ENCODE measurements at regions not wholly inside any gene's neighbourhood (a gene's known extent, or its start where the extent isn't known, plus 50 kb on each side); places are given as distances from the start of the nearest gene placed in this dataset.

DNA sequence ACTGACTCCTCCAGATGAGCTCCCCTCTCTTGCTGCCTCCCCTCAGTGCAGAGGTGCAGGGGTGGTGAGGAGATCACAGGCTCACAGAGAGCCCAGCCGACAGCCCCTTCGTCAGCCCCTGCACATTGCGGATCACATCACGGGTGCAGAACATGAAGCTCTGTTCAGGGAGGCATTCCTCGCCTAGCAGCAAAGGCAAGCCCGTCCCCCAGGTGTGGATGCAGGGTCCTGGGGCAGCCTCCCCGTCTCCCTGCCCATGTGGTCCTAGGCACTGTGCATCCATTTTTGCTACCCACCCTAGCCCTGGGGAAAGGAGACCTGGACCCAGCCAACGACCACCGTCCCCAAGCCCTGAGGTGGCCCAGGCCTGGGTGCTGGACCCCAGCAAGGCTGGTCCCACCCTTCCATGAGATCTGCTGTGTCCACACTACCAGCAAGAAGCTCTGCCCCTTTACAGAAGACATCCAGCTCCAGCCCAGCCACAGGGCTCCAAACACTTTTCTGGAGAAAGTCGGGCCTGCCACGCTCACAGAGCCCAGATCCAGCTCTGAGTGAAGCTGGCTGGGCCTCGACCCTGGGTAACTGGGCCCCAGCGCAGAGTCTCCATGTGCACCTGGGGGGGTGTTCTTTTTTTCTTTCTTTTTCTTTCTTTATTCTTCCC is 248.7 kb downstream of the NPHP4 start:
- Histone ChIP-seq H3K79me2 (replicated peaks; ENCODE audit: insufficient read depth, low read length) (no peaks in the 10 kb centered on the region), H3K4me3 (ENCODE audit: low read length) (no peak overlapping the region), H3K36me3 (ENCODE audit: insufficient read depth, low read length) (no peaks in the 10 kb centered on the region), H3K9ac (ENCODE audit: low read length) (peak overlapping the region; percentile 10), H4K20me1 (ENCODE audit: insufficient read depth) (no peaks in the 10 kb centered on the region), H2AFZ (ENCODE audit: low read depth, low read length) (no peak overlapping the region), H3K9me3 (ENCODE audit: low read length) (no peaks in the 10 kb centered on the region), H3K27me3 (ENCODE audit: insufficient read depth, low read depth, low read length) (no peaks in the 10 kb centered on the region), H3F3A (ENCODE audit: insufficient read depth, low read length, poor library complexity, severe bottlenecking) (peaks cover 2% of the 10 kb centered on the region), H3K4me2 (ENCODE audit: low read length) (no peak overlapping the region), H3K9me2 (ENCODE audit: insufficient read depth, low read length) (no peaks in the 10 kb centered on the region), H3K27ac (ENCODE audit: low read length) (no peak overlapping the region)
- TF ChIP-seq, protein P1, sequence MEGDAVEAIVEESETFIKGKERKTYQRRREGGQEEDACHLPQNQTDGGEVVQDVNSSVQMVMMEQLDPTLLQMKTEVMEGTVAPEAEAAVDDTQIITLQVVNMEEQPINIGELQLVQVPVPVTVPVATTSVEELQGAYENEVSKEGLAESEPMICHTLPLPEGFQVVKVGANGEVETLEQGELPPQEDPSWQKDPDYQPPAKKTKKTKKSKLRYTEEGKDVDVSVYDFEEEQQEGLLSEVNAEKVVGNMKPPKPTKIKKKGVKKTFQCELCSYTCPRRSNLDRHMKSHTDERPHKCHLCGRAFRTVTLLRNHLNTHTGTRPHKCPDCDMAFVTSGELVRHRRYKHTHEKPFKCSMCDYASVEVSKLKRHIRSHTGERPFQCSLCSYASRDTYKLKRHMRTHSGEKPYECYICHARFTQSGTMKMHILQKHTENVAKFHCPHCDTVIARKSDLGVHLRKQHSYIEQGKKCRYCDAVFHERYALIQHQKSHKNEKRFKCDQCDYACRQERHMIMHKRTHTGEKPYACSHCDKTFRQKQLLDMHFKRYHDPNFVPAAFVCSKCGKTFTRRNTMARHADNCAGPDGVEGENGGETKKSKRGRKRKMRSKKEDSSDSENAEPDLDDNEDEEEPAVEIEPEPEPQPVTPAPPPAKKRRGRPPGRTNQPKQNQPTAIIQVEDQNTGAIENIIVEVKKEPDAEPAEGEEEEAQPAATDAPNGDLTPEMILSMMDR (IDR thresholded peaks at IDR 0.05; ENCODE audit: poor library complexity, severe bottlenecking), result no peak
- TF ChIP-seq, protein P2, sequence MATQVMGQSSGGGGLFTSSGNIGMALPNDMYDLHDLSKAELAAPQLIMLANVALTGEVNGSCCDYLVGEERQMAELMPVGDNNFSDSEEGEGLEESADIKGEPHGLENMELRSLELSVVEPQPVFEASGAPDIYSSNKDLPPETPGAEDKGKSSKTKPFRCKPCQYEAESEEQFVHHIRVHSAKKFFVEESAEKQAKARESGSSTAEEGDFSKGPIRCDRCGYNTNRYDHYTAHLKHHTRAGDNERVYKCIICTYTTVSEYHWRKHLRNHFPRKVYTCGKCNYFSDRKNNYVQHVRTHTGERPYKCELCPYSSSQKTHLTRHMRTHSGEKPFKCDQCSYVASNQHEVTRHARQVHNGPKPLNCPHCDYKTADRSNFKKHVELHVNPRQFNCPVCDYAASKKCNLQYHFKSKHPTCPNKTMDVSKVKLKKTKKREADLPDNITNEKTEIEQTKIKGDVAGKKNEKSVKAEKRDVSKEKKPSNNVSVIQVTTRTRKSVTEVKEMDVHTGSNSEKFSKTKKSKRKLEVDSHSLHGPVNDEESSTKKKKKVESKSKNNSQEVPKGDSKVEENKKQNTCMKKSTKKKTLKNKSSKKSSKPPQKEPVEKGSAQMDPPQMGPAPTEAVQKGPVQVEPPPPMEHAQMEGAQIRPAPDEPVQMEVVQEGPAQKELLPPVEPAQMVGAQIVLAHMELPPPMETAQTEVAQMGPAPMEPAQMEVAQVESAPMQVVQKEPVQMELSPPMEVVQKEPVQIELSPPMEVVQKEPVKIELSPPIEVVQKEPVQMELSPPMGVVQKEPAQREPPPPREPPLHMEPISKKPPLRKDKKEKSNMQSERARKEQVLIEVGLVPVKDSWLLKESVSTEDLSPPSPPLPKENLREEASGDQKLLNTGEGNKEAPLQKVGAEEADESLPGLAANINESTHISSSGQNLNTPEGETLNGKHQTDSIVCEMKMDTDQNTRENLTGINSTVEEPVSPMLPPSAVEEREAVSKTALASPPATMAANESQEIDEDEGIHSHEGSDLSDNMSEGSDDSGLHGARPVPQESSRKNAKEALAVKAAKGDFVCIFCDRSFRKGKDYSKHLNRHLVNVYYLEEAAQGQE (IDR thresholded peaks at IDR 0.05; ENCODE audit: borderline replicate concordance), result no peak
- TF ChIP-seq MXI1 (conservative IDR thresholded peaks at IDR 0.05; ENCODE audit: poor library complexity, severe bottlenecking) (no peak), SMC3 (conservative IDR thresholded peaks at IDR 0.05; ENCODE audit: poor library complexity) (no peak), POLR2AphosphoS5 (IDR thresholded peaks at IDR 0.05) (no peak)

DNA sequence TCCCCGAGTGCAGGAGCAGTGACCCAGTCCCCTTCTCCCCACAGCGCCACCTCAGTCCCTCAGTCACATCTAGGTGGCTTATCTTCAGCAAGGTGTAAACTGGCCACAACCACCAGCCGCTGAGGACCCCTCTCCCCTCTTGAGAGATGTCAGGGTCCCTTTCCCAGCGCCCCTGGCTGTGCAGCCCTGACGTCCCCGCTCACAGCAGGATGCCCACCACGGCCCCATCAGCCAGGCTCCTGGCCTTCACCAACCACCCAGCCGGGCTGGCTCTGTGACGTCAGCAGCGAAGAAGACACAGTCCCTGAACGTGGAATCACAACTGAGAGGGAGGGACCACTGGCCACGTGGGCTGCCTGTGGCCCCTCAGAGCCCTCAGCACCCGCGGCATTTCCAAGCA is 249.4 kb downstream of the NPHP4 start:
- H4K20me1 ChIP-seq (ENCODE audit: insufficient read depth), result no peaks in the 10 kb centered on the region
- no peak overlapping the region for H3K4me3 ChIP-seq (ENCODE audit: low read length)
- H3K36me3 ChIP-seq (ENCODE audit: insufficient read depth, low read length), result no peaks in the 10 kb centered on the region
- H2AFZ ChIP-seq (ENCODE audit: low read depth, low read length), result no peak overlapping the region
- H3K4me2 ChIP-seq (ENCODE audit: low read length), result no peak overlapping the region
- H3K9me2 ChIP-seq (ENCODE audit: insufficient read depth, low read length), result no peaks in the 10 kb centered on the region
- H3K79me2 ChIP-seq (replicated peaks; ENCODE audit: insufficient read depth, low read length), result no peaks in the 10 kb centered on the region
- no peaks in the 10 kb centered on the region for H3K9me3 ChIP-seq (ENCODE audit: low read length)
- peaks cover 2% of the 10 kb centered on the region for H3F3A ChIP-seq (ENCODE audit: insufficient read depth, low read length, poor library complexity, severe bottlenecking)
- no peak overlapping the region for H3K9ac ChIP-seq (ENCODE audit: low read length)
- H3K27ac ChIP-seq (ENCODE audit: low read length), result no peak overlapping the region
- H3K27me3 ChIP-seq (ENCODE audit: insufficient read depth, low read depth, low read length), result no peaks in the 10 kb centered on the region
- TF ChIP-seq POLR2AphosphoS5 (IDR thresholded peaks at IDR 0.05) (no peak), RAD21 (conservative IDR thresholded peaks at IDR 0.05) (no peak), TAF1 (IDR thresholded peaks at IDR 0.05; ENCODE audit: low read depth) (no peak), EZH2 (IDR thresholded peaks at IDR 0.05; ENCODE audit: borderline replicate concordance, insufficient read depth, low read length, poor library complexity, severe bottlenecking) (no peak), MXI1 (conservative IDR thresholded peaks at IDR 0.05; ENCODE audit: poor library complexity, severe bottlenecking) (no peak), EP300 (conservative IDR thresholded peaks at IDR 0.05; ENCODE audit: poor library complexity, severe bottlenecking) (no peak), SMC3 (conservative IDR thresholded peaks at IDR 0.05; ENCODE audit: poor library complexity) (no peak)
- TF ChIP-seq, protein P1 (IDR thresholded peaks at IDR 0.05; ENCODE audit: poor library complexity, severe bottlenecking), result no peak
- TF ChIP-seq, protein P2 (IDR thresholded peaks at IDR 0.05; ENCODE audit: borderline replicate concordance), result no peak
